Erythroblast (primary cell): ENCODE measurements at regions not wholly inside any gene's neighbourhood (a gene's known extent, or its start where the extent isn't known, plus 50 kb on each side); places are given as distances from the start of the nearest gene placed in this dataset.

ENCODE experiments used
- GATA1 ChIP-seq: IDR thresholded peaks from 2 replicates; pipeline ENCODE4 v1.6.1; 2011; ENCODE audit warnings: low read depth, mild to moderate bottlenecking, control low read depth, low read length, moderate library complexity
- POLR2A ChIP-seq: IDR thresholded peaks from 2 replicates; pipeline ENCODE4 v1.6.1; 2011; ENCODE audit warnings: mild to moderate bottlenecking, low read length

DNA sequence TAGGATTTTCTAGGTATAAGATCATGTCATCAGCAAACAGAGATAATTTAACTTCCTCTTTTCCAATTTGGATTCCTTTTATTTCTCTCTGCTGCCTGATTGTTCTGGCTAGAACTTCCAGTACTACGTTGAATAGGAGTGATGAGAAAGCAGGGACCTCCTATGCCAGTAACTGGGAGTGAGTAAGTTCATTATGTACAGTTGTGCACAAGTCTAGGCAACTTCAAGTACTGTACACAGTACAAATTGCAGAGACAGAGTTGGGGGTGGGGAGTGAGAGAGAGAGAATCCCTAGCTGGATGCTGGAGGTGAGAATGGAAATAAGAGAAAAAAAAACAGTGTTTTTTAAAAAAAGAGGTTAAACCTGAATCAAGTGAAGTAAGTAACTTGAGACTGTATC, 210.2 kb downstream of the MMUT start:
- TF ChIP-seq POLR2A (no peak), GATA1 (no peak)
